ENCODE measurements at regions not wholly inside any gene's neighbourhood (a gene's known extent, or its start where the extent isn't known, plus 50 kb on each side); places are given as distances from the start of the nearest gene placed in this dataset.

- Histone ChIP-seq H4K20me1 (replicated peaks; ENCODE audit: control insufficient read depth, extremely low read depth, insufficient read depth, low read length) (no peaks in the 10 kb centered on the region), H3K9me3 (replicated peaks; ENCODE audit: control insufficient read depth, insufficient read depth, low read length) (peaks cover 8% of the 10 kb centered on the region), H3K79me2 (ENCODE audit: control insufficient read depth, insufficient read depth, low read length) (no peaks in the 10 kb centered on the region), H3K4me2 (ENCODE audit: insufficient read depth, low read length) (no peak overlapping the region), H2AFZ (ENCODE audit: low read depth, low read length) (no peak overlapping the region), H3K9ac (replicated peaks; ENCODE audit: extremely low read depth, insufficient read depth, low read length) (no peak overlapping the region), H3K36me3 (ENCODE audit: control insufficient read depth in 2 of 2, extremely low read depth in 1 of 2, insufficient read depth in 2 of 2, low read length in 2 of 2) (no peaks in the 10 kb centered on the region), H3K9me1 (replicated peaks; ENCODE audit: control insufficient read depth, extremely low read depth, insufficient read depth, low read length) (no peaks in the 10 kb centered on the region), H3K4me1 (ENCODE audit: control insufficient read depth, extremely low read depth, insufficient read depth, low read length) (no peaks in the 10 kb centered on the region), H3K4me3 (replicated peaks in 1 of 3; ENCODE audit: insufficient read depth in 1 of 3, low read depth in 1 of 3, low read length in 3 of 3) (no peak overlapping the region), H3K27ac (ENCODE audit: insufficient read depth, low read depth, low read length) (no peak overlapping the region), H3K27me3 (ENCODE audit: control insufficient read depth in 2 of 2, insufficient read depth in 2 of 2, low read length in 2 of 2) (no peaks in the 10 kb centered on the region)
- ChIA-PET POLR2A (no interaction called here), CTCF (no interaction called here)
- FAIRE-seq, result no peak
- no peak for DNase-seq (ENCODE audit: low read depth, low spot score)
- intact Hi-C loops (cut with micrococcal nuclease), result no loop called here
- dilution Hi-C loops (cut with MboI; ENCODE audit: extremely low pct_ligation_motif_present, low sequenced_read_pairs), result no loop called here
- TF ChIP-seq MYC (IDR thresholded peaks at IDR 0.05; ENCODE audit: low read depth, low read length) (no peak), POLR2A (IDR thresholded peaks at IDR 0.05; ENCODE audit: low read depth, low read length) (no peak), EZH2 (IDR thresholded peaks at IDR 0.05; ENCODE audit: borderline replicate concordance, low read depth, low read length, severe bottlenecking) (no peak), FOS (IDR thresholded peaks at IDR 0.05; ENCODE audit: borderline replicate concordance, insufficient read depth, low read length) (no peak), GATA2 (IDR thresholded peaks at IDR 0.05; ENCODE audit: insufficient read depth, insufficient read length, low read depth, low read length) (no peak), JUN (IDR thresholded peaks at IDR 0.05; ENCODE audit: borderline replicate concordance, insufficient read depth, insufficient read length, low read depth) (no peak), POLR2AphosphoS5 (IDR thresholded peaks at IDR 0.05; ENCODE audit: insufficient read depth, low read depth, low read length) (no peak)
- TF ChIP-seq, protein P1, sequence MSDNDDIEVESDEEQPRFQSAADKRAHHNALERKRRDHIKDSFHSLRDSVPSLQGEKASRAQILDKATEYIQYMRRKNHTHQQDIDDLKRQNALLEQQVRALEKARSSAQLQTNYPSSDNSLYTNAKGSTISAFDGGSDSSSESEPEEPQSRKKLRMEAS (IDR thresholded peaks at IDR 0.05; ENCODE audit: insufficient read depth, insufficient read length), result no peak
- TF ChIP-seq, protein P2, sequence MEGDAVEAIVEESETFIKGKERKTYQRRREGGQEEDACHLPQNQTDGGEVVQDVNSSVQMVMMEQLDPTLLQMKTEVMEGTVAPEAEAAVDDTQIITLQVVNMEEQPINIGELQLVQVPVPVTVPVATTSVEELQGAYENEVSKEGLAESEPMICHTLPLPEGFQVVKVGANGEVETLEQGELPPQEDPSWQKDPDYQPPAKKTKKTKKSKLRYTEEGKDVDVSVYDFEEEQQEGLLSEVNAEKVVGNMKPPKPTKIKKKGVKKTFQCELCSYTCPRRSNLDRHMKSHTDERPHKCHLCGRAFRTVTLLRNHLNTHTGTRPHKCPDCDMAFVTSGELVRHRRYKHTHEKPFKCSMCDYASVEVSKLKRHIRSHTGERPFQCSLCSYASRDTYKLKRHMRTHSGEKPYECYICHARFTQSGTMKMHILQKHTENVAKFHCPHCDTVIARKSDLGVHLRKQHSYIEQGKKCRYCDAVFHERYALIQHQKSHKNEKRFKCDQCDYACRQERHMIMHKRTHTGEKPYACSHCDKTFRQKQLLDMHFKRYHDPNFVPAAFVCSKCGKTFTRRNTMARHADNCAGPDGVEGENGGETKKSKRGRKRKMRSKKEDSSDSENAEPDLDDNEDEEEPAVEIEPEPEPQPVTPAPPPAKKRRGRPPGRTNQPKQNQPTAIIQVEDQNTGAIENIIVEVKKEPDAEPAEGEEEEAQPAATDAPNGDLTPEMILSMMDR (IDR thresholded peaks at IDR 0.05; ENCODE audit: extremely low read depth in 1 of 2, insufficient read depth in 1 of 2, low read depth in 1 of 2, low read length in 2 of 2), result no peak
- no TSS peak for BruUV-seq (replicated peaks)
Observed at GRCh38 chr5:26737348-26738265, 300.8 kb downstream of the CDH9 start.
